Stimulated activated CD4-positive, alpha-beta T cell treated with anti-CD3 and anti-CD28 coated beads, Interleukin-4, amount 100 ng/mL, for 48 hours (primary cell): ENCODE measurements at regions not wholly inside any gene's neighbourhood (a gene's known extent, or its start where the extent isn't known, plus 50 kb on each side); places are given as distances from the start of the nearest gene placed in this dataset.

Source experiments
- DNase-seq, 2 donors: peaks; one replicate each; pipeline ENCODE4 v3.0.0-alpha.2; 2020; ENCODE audit warnings: low read depth in 2 of 2

DNA sequence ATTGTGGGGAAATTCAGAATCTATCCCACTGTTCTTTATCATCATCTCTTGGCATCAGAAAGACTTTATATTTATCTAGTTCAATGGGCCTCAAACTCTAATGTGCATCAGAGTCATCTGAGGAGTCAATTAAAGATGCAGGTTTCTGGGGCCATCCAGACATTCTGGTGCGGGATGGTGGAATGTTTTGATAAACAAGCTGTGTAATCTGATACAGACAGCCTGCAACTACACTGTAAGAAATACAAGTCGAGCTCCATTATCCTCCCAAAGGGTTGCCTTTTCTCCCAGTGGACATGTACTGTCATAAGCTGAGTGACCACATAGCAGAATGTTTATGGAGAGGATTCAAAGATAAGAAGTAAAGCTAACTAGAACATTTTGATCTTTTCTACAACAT, 515.3 kb upstream of the DCC start:
- DNase-seq = no peak

DNA sequence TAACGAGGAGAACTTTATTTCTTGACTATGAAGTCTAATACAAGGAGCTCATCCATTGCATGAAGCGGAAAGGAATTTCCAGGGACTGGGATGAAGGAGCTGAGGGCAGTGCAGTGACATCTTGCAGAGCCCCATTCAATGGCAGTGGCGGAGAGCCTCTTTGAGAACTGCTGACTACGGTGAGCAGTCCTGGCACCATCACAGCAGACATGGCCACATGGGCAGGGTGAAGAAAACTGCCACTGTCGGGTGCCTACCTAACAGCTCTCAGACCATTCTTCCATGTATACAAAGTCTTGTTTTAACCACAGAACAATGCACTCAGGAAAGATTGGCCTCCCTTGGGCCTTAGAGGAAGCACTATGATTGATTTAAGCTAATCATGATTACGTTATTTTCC, 506.1 kb upstream of the DCC start:
- no peak for DNase-seq

GRCh38 chr18:51848702-51849101, 491.3 kb upstream of the DCC start:
- no peak for DNase-seq

GRCh38 chr18:51852681-51853080, 487.3 kb upstream of the DCC start:
- DNase-seq = no peak

DNA sequence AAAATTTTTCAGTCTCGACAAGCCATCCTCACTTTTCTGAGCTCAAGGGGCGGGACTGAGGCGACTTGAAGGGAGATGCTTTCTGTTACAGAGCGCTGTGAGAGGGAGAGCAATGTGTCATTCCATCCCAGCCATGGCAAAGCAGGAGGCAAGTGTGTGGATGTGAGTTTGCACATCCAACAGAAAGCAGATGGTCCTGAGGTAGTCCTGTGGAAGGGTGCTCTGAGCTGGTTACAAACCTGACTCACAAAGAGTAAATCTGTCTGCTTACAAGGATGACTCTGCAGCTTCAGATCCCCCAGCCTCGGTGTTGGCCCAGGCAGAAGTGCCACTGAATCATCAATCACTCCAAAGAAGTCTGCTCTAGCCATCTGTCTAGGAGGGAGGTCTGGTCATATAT, 482.0 kb upstream of the DCC start:
- no peak for DNase-seq

GRCh38 chr18:51861046-51861445, 479.0 kb upstream of the DCC start:
- DNase-seq = no peak

GRCh38 chr18:51862051-51862715, 477.8 kb upstream of the DCC start:
- no peak for DNase-seq

DNA sequence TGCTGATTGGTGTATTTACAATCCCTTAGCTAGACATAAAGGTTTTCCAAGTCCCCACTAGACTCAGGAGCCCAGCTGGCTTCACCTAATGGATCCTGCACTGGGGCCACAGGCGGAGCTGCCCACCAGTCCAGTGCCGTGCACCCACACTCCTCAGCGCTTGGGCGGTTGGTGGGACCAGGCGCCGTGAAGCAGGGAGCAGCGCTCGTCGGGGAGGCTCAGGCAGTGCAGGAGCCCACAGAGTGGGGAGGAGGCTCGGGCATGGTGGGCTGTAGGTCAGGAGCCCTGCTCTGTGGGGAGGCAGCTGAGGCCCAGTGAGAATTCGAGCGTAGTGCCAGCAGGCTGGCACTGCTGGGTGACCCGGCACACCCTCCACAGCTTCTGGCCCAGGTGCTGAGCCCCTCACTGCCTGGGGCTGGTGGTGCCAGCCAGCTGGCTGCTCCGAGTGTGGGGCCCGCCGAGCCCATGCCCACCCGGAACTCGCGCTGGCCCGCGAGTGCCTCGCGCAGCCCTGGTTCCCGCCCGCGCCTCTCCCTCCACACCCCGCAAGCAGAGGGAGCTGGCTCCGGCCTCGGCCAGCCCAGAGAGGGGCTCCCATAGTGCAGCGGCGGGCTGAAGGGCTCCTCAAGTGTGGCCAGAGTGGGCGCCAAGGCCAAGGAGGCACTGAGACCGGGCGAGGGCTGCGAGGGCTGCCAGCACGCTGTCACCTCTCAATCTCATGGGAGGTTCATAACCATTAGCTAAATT, 475.6 kb upstream of the DCC start:
- no peak for DNase-seq

DNA sequence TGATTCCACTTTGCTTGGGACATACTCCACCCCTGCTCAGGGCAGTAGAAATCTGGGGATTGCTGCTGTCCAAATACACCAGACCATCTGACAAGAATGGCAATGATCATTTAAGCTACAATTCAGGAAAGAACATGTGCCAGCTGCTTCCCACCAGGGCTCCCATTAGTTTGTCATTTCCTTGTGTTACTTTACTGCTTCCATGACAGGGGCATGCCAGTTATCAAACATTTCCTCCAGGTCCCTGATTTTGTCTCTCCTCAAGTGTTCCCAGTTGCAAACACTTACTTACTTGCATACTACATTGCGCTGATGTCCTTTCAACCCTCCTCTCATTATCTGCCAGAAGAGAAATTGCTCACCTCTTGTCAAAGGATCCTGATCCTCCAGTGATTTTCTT, 474.5 kb upstream of the DCC start:
- no peak for DNase-seq

DNA sequence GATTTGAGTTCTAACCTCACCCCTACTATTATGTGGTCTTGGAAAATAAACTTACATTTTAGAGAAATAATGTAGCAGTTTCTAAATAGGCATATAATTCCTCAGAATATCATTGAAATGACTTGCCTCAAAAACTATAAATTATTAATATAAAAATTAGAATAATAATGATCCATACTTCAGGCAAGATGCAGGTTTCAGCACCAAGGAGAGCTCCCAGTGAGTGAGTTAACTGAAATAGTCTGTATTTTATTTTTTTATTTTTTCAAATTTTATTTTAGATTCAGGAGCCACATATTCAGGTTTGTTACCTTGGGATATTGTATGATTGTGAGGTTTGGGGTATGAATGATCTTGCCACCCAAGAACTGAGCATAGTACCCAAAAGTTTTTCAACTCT, 472.2 kb upstream of the DCC start:
- DNase-seq = peak in 1 of 2 donors; percentile 0

- no peak for DNase-seq
Measured at GRCh38 chr18:51878724-51879123, 461.3 kb upstream of the DCC start.

- DNase-seq = no peak
Measured at GRCh38 chr18:51879329-51879728, 460.7 kb upstream of the DCC start.

DNA sequence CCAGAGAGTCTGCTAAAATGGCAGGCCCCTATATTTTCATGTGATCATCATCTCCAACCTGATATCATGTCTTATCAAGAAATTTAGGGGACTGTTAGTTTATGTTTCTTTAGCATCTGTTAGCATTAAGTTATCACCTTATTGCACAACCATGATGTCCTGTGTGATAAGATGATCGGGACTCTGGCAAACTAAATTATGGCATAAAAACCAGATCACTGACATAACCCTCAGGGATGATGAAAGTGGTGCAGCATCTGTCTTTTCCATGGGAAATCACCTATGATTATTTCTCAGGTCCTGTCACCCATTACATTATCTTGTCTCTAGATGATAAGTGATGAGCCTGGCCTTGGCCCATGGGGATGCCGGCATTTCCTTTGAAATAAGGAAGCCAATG, 458.6 kb upstream of the DCC start:
- DNase-seq = no peak

DNA sequence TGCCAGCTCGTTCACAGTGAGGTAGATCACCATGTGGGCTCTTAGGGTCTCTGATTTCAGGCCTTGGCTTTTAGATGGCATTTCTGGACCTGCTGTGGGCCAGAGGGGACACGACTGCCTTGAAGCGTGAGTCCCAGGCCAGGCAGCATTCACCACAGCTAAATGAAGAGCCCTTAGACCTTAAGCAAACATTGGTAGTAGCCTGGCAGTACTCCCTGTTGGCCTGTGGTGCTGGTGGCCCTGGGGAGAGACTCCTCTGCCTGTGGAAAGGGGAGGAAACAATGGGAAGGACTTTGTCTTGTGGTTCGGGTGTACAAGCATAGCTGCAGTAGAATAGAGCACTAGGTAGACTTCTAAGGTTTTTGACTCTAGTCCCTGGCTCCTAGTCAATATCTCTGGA, 456.0 kb upstream of the DCC start:
- DNase-seq = no peak

DNA sequence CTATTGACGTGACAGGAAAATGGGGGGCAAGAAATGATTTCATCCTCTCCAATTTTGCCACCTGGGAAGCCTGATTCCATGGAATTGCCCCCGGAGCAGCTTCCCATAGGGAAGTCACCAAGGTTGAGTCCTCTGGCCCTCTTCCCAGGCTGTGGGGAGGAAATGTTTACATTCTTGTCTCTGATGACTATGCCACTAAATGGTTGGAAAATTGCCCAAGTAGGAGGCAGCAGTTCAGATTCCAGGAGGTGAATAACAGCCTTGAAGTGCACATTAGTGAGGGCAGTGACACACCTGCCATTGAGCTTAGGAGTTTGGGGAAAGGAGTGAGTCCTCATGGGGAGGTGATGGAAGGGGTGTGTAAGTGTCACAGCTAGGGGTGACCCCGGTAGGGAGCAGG, 449.2 kb upstream of the DCC start:
- DNase-seq = no peak

- DNase-seq = no peak
Measured at GRCh38 chr18:51891876-51892275, 448.1 kb upstream of the DCC start.

DNA sequence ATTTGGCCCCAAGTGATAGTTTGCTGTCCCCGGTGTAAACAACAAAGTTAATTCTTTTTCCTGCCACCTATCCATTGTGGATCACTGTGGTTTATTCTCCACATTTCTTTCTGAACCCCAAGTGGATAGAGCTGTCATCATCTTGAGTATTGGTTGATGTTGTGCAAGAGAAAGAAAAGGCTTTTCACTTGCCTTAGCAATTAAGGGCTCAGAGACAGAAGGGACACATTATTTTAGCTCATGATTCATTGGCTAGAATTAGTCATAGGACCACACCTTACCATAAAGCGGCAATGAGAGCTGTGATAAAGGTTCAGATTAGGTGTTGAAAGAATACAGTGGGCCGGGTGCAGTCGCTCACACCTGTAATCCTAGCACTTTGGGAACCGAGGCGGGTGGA, 442.1 kb upstream of the DCC start:
- DNase-seq = no peak

DNA sequence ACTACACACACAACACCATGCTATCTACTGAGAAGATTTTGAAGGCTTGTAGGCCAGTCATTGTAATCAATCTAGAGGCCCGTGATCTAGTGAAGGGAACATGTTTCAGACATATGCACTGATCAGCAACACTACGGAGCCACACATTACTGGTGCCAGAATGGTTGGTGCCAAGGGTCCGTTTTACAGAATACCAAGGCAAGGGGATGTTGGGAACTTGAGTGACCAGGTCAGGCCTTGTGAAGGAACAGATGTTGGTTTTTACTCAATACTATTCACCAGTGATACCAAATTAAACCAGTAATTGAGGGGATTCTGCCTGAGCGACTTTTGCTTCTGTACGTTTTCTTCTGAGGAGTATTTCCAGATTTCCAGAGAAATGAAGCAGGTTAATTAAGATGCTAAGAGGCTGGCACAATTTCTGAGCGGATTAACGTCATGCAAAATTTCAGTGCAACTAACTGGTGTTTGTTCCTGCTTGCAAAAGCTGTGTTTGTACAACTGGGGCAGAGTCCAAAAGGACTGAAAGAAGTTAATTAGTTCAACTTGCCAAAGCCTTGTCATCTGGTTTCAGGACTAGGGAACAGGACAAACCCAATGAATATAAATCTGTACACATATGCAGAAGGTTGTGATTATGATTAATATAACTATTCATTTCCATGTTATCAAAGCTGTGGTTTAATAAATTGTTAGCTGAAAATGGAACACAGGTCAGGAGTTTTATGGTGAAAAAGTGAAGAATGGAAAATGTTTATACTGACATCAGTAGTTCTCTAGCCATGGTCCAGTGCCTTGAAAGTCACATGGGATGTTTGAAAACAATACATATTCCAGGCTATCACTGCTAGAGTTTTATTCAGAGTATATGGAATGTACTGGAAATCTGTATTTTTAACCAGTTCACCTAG, 432.1 kb upstream of the DCC start:
- no peak for DNase-seq

DNA sequence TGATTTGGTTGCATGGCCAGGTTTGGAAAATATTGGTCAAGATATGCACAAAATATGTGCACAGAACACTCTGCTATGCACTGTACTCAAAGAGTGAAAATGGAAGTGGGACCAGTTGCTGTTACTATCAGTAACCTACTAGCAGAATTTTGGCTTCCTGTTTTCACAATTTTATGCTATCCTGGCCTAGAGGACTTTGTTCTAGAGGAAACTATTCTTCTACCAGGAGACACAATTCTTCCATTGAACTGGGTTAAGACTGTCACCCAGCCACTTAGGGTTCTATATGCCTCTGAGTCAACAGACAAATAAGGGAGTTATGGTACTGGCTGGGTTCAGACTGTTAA, 431.4 kb upstream of the DCC start:
- DNase-seq = no peak

GRCh38 chr18:51911584-51911983, 428.4 kb upstream of the DCC start:
- no peak for DNase-seq

DNA sequence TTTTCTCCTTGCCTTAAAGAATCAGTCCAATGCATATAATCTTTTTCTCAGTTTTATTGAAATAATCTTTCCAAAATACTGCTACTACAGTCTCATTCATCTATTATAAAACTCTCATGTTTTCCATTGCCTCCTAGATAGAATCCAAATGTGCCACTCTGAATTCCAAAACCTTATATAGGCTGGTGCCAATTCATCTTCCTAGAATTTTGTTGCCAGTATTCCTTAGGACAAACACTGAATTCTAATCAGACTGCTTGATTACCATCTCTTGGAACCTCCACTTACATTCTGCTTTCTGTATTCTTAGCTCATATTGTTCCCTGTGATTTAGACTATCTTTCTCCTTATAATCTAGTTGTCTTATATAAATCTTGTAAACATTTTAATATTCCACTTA, 427.6 kb upstream of the DCC start:
- no peak for DNase-seq

DNA sequence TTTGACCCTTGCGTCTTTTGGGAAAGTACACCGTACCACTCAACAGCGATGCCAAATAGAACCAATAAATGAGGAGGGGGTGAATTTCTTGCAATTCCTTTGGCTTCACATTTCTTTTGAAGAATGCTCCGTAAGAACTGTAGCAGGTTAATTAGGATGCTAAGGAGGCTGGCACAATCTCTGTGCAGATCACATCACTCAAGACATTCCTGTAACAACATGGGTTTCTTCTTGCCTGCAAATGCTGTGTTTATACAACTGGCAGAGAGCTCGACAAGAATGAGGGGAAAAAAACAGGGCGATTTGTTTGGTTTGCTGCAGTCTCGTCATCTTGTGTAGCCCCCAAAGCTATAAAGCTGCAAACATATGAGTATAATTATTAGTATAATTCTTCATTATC, 424.8 kb upstream of the DCC start:
- DNase-seq = no peak

DNA sequence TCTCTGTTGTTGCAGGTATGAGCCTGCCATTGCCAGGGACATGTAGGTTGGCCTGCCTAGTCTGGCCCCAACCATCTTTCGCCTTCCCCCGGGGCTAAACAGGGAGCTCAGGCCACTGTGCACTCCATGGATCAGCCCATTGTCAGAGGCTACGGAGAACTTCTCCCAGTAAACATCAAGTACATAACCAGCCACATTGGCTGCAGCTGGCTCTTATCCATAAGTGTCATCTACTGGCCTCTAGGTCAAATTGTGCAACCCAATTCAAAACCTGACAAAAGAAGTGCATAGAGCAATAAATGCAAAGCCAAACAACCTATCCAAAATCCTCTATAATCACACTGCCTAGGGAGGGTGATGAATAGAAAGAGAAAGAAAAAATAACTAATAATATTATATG, 418.1 kb upstream of the DCC start:
- no peak for DNase-seq
